HCT116 (cell line): ENCODE measurements at regions not wholly inside any gene's neighbourhood (a gene's known extent, or its start where the extent isn't known, plus 50 kb on each side); places are given as distances from the start of the nearest gene placed in this dataset.

ENCODE experiments used
- CEBPB ChIP-seq: IDR thresholded peaks from 2 replicates; pipeline ENCODE4 v1.6.1; 2012; ENCODE audit warnings: low read depth
- ELF1 ChIP-seq: IDR thresholded peaks from 2 replicates; pipeline ENCODE4 v1.6.1; 2012; ENCODE audit warnings: low read depth, borderline replicate concordance
- POLR2A ChIP-seq: IDR thresholded peaks from 2 replicates; pipeline ENCODE4 v1.7.0; 2011; ENCODE audit warnings: borderline replicate concordance; ENCODE audit not compliant: insufficient read depth, insufficient read length; ENCODE audit errors: extremely low read depth
- POLR2AphosphoS5 ChIP-seq: IDR thresholded peaks from 2 replicates; pipeline ENCODE4 v1.6.1; 2011; ENCODE audit warnings: mild to moderate bottlenecking, low read depth, low read length, moderate library complexity
- SP1 ChIP-seq: IDR thresholded peaks from 2 replicates; pipeline ENCODE4 v1.6.1; 2012; ENCODE audit warnings: low read depth
- SRF ChIP-seq: IDR thresholded peaks from 2 replicates; pipeline ENCODE4 v1.6.1; 2012; ENCODE audit warnings: low read depth
- YY1 ChIP-seq: IDR thresholded peaks from 2 replicates; pipeline ENCODE4 v1.6.1; 2011; ENCODE audit warnings: low read length, low read depth, moderate library complexity, mild to moderate bottlenecking; ENCODE audit not compliant: insufficient replicate concordance; ENCODE audit errors: extremely low read depth
- ZNF274 ChIP-seq: fragments of 200-500 bp; sonication (Bioruptor generic); IDR thresholded peaks from 2 replicates; pipeline ENCODE4 v1.6.1; 2014; ENCODE audit warnings: mild to moderate bottlenecking, low read depth, low read length, inconsistent platforms
- TF ChIP-seq, protein P1 (sequence below), 3 experiments: fragments of 200-600 bp in 1 of 3; sonication (generic) in 1 of 3; IDR thresholded peaks in 2 of 3; conservative IDR thresholded peaks in 1 of 3; 2 replicates each; pipeline ENCODE4 v1.5.1; 2012 to 2017; ENCODE audit warnings: low read depth in 2 of 3, low read length in 2 of 3, antibody characterized with exemption in 1 of 3, borderline replicate concordance in 1 of 3, control low read depth in 1 of 3, mild to moderate bottlenecking in 1 of 3, mixed read lengths in 1 of 3, mixed run types in 1 of 3, moderate library complexity in 1 of 3; ENCODE audit not compliant: insufficient read depth in 1 of 3
- TF ChIP-seq, protein P2 (sequence below): IDR thresholded peaks from 2 replicates; pipeline ENCODE4 v1.6.1; 2012
- TF ChIP-seq, protein P3 (sequence below): IDR thresholded peaks from 2 replicates; pipeline ENCODE4 v1.6.1; 2012

DNA sequence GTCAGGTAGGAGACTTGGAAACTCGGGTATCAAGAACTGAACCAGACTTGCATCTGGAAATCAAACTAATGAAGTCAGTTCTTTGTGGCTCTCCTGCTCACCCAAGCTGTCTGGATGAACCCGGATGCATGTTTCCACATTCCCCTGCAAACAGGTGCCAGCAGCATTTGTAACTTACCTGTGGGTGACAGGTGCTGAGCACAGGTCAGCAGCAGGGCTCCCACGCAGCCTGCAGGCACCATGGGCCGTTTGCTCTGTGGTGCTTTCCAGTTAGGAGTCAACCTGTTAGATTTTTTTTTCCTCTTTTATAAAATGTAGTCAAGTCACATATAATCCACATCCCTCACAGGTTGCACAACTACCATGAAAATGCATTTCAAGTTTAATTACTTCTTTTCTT, 385.6 kb upstream of the ADGRL3 start:
- TF ChIP-seq ZNF274 (no peak), CEBPB (no peak), ELF1 (no peak), SRF (no peak), POLR2A (no peak), SP1 (no peak), YY1 (no peak), POLR2AphosphoS5 (no peak)
- TF ChIP-seq, protein P1, sequence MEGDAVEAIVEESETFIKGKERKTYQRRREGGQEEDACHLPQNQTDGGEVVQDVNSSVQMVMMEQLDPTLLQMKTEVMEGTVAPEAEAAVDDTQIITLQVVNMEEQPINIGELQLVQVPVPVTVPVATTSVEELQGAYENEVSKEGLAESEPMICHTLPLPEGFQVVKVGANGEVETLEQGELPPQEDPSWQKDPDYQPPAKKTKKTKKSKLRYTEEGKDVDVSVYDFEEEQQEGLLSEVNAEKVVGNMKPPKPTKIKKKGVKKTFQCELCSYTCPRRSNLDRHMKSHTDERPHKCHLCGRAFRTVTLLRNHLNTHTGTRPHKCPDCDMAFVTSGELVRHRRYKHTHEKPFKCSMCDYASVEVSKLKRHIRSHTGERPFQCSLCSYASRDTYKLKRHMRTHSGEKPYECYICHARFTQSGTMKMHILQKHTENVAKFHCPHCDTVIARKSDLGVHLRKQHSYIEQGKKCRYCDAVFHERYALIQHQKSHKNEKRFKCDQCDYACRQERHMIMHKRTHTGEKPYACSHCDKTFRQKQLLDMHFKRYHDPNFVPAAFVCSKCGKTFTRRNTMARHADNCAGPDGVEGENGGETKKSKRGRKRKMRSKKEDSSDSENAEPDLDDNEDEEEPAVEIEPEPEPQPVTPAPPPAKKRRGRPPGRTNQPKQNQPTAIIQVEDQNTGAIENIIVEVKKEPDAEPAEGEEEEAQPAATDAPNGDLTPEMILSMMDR (IDR thresholded peaks at IDR 0.05 in 2 of 3, conservative IDR thresholded peaks at IDR 0.05 in 1 of 3; ENCODE audit: borderline replicate concordance in 1 of 3, insufficient read depth in 1 of 3, low read depth in 2 of 3, low read length in 2 of 3): no peak
- TF ChIP-seq, protein P2, sequence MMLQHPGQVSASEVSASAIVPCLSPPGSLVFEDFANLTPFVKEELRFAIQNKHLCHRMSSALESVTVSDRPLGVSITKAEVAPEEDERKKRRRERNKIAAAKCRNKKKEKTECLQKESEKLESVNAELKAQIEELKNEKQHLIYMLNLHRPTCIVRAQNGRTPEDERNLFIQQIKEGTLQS: no peak
- TF ChIP-seq, protein P3, sequence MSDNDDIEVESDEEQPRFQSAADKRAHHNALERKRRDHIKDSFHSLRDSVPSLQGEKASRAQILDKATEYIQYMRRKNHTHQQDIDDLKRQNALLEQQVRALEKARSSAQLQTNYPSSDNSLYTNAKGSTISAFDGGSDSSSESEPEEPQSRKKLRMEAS: no peak
